ENCODE measurements at regions not wholly inside any gene's neighbourhood (a gene's known extent, or its start where the extent isn't known, plus 50 kb on each side); places are given as distances from the start of the nearest gene placed in this dataset.

- DNase-seq (ENCODE audit: low read depth, low spot score): no peak
- H3K4me3 ChIP-seq (ENCODE audit: low read depth, low read length): no peak overlapping the region
- ChIA-PET POLR2A (no interaction called here), CTCF (no interaction called here)
- TF ChIP-seq CTCF (IDR thresholded peaks at IDR 0.05; ENCODE audit: insufficient read depth, low read length, missing control alignments): no peak
Measured at GRCh38 chr2:48070415-48070814, 164.1 kb upstream of the FBXO11 start.

- H3K4me3 ChIP-seq (ENCODE audit: low read depth, low read length): no peak overlapping the region
- POLR2A ChIA-PET: no interaction called here
- no peak for DNase-seq (ENCODE audit: low read depth, low spot score)
- no peak for TF ChIP-seq CTCF (IDR thresholded peaks at IDR 0.05; ENCODE audit: insufficient read depth, low read length, missing control alignments)
- CTCF ChIA-PET: no interaction called here
Measured at GRCh38 chr2:48072583-48072982, 166.3 kb upstream of the FBXO11 start.

- POLR2A ChIA-PET: no interaction called here
- no peak for TF ChIP-seq CTCF (IDR thresholded peaks at IDR 0.05; ENCODE audit: insufficient read depth, low read length, missing control alignments)
- CTCF ChIA-PET: interaction anchor here (0.7 kb wide), 1 partner anchor 9 kb away, joined by 3 read pairs; no protein-coding TSS in a partner anchor
Measured at GRCh38 chr2:48075631-48076030, 169.3 kb upstream of the FBXO11 start.

GRCh38 chr2:48080534-48081316, 174.4 kb upstream of the FBXO11 start:
- no peak overlapping the region for H3K4me3 ChIP-seq (ENCODE audit: low read depth, low read length)
- CTCF ChIA-PET: no interaction called here
- TF ChIP-seq CTCF (IDR thresholded peaks at IDR 0.05; ENCODE audit: insufficient read depth, low read length, missing control alignments): no peak
- POLR2A ChIA-PET: no interaction called here
- no peak for DNase-seq (ENCODE audit: low read depth, low spot score)

More at GRCh38 chr2:48075631-48076030, 169.3 kb upstream of the FBXO11 start:
- no peak overlapping the region for H3K4me3 ChIP-seq (ENCODE audit: low read depth, low read length)
- DNase-seq (ENCODE audit: low read depth, low spot score): no peak

GRCh38 chr2:48081317-48081628, 175.0 kb upstream of the FBXO11 start:
- ChIA-PET POLR2A (no interaction called here), CTCF (no interaction called here)
- TF ChIP-seq CTCF (IDR thresholded peaks at IDR 0.05; ENCODE audit: insufficient read depth, low read length, missing control alignments): no peak
- DNase-seq (ENCODE audit: low read depth, low spot score): no peak
- H3K4me3 ChIP-seq (ENCODE audit: low read depth, low read length): no peak overlapping the region

GRCh38 chr2:48085888-48086287, 179.6 kb upstream of the FBXO11 start:
- DNase-seq (ENCODE audit: low read depth, low spot score): no peak
- ChIA-PET CTCF (no interaction called here), POLR2A (no interaction called here)
- H3K4me3 ChIP-seq (ENCODE audit: low read depth, low read length): no peak overlapping the region
- no peak for TF ChIP-seq CTCF (IDR thresholded peaks at IDR 0.05; ENCODE audit: insufficient read depth, low read length, missing control alignments)

Data from AG04449 (cell line).